IMR-90 (cell line): ENCODE measurements at regions not wholly inside any gene's neighbourhood (a gene's known extent, or its start where the extent isn't known, plus 50 kb on each side); places are given as distances from the start of the nearest gene placed in this dataset.
A peak's percentile ranks its signal among the peaks of the same experiment; 100 is the strongest.

Experiments used
- ATAC-seq: fragments of 200-7000 bp; cut with Tn5 transposase; 2 replicates; pipeline ENCODE4 v1.9.1; 2020; ENCODE audit warnings: low read depth, mild to moderate bottlenecking, moderate library complexity
- BruUV-seq: library from RNA; stranded (reverse); fragments of 400-500 nt; replicated peaks from 2 replicates; lab custom pipeline; 2021; lab: Mats Ljungman, UMichigan
- CTCF ChIA-PET: fragments of 300-600 bp; formaldehyde crosslinking; extraction: SDS; loops from one replicate; lab custom pipeline; 2021; ENCODE audit warnings: antibody characterized with exemption; lab: Yijun Ruan, JAX
- POLR2A ChIA-PET: fragments of 300-600 bp; sonication (Branson Sonifier 250); formaldehyde crosslinking; loops from one replicate; lab custom pipeline; 2022; ENCODE audit warnings: antibody characterized with exemption; ENCODE audit not compliant: unreplicated experiment; lab: Charles Lee
- DNase-seq: peaks from one replicate; pipeline ENCODE4 v3.0.0; 2013
- H2AFZ ChIP-seq: replicated peaks from 2 replicates; pipeline ENCODE3; 2013; ENCODE audit warnings: low read length, mild to moderate bottlenecking; ENCODE audit not compliant: poor library complexity
- H2AK5ac ChIP-seq: 2 replicates; pipeline ENCODE4 v1.6.1; 2013; ENCODE audit warnings: low read depth, low read length, inconsistent platforms
- H2AK9ac ChIP-seq: replicated peaks from 2 replicates; pipeline ENCODE3; 2013; ENCODE audit warnings: mild to moderate bottlenecking, low read depth, low read length, moderate library complexity; ENCODE audit not compliant: poor library complexity
- H2BK120ac ChIP-seq: 2 replicates; pipeline ENCODE4 v1.6.1; 2013; ENCODE audit warnings: low read depth, low read length, inconsistent platforms
- H2BK15ac ChIP-seq: 3 replicates; pipeline ENCODE4 v1.6.1; 2013; ENCODE audit warnings: low read depth, low read length, inconsistent platforms
- H2BK20ac ChIP-seq: 2 replicates; pipeline ENCODE4 v1.6.1; 2013; ENCODE audit warnings: low read depth, mild to moderate bottlenecking, inconsistent platforms, low read length, moderate library complexity
- H2BK5ac ChIP-seq: 2 replicates; pipeline ENCODE4 v1.6.1; 2013; ENCODE audit warnings: mild to moderate bottlenecking, low read depth, low read length, inconsistent platforms; ENCODE audit not compliant: poor library complexity, severe bottlenecking
- H3K14ac ChIP-seq: replicated peaks from 2 replicates; pipeline ENCODE4 v1.6.1; 2013; ENCODE audit warnings: low read depth, low read length, inconsistent platforms
- H3K18ac ChIP-seq: 2 replicates; pipeline ENCODE4 v1.6.1; 2013; ENCODE audit warnings: low read depth, low read length, control low read depth
- H3K23ac ChIP-seq: 2 replicates; pipeline ENCODE4 v1.6.1; 2013; ENCODE audit warnings: low read depth, low read length, inconsistent platforms
- H3K27ac ChIP-seq: 2 replicates; pipeline ENCODE4 v1.5.1; 2013; ENCODE audit warnings: mild to moderate bottlenecking, control low read depth, low read length; ENCODE audit not compliant: insufficient read depth
- H3K27me3 ChIP-seq: 2 replicates; pipeline ENCODE4 v1.6.1; 2013; ENCODE audit warnings: low read length; ENCODE audit not compliant: control insufficient read depth, insufficient read depth
- H3K36me3 ChIP-seq: 2 replicates; pipeline ENCODE4 v1.6.1; 2013; ENCODE audit warnings: low read length, mixed read lengths; ENCODE audit not compliant: control insufficient read depth, insufficient read depth
- H3K4ac ChIP-seq: 2 replicates; pipeline ENCODE4 v1.6.1; 2013; ENCODE audit warnings: low read depth, low read length, inconsistent platforms
- H3K4me1 ChIP-seq: 2 replicates; pipeline ENCODE4 v1.6.1; 2013; ENCODE audit warnings: low read length, mixed read lengths; ENCODE audit not compliant: control insufficient read depth, insufficient read depth
- H3K4me2 ChIP-seq: 2 replicates; pipeline ENCODE4 v1.6.1; 2013; ENCODE audit warnings: low read depth, mild to moderate bottlenecking, control low read depth, low read length, moderate library complexity
- H3K4me3 ChIP-seq: 2 replicates; pipeline ENCODE4 v1.5.1; 2013; ENCODE audit warnings: low read depth, mild to moderate bottlenecking, control low read depth, low read length, moderate library complexity; ENCODE audit not compliant: insufficient read depth
- H3K56ac ChIP-seq: 2 replicates; pipeline ENCODE4 v1.6.1; 2013; ENCODE audit warnings: low read length, inconsistent platforms; ENCODE audit not compliant: insufficient read depth; ENCODE audit errors: extremely low read depth
- H3K79me1 ChIP-seq, 2 experiments: 2 replicates each; pipeline ENCODE4 v1.6.1; 2013; ENCODE audit warnings: low read length in 2 of 2, inconsistent platforms in 1 of 2, low read depth in 1 of 2
- H3K9ac ChIP-seq: 2 replicates; pipeline ENCODE4 v1.6.1; 2013; ENCODE audit warnings: low read depth, low read length, control low read depth
- H3K9me1 ChIP-seq: 2 replicates; pipeline ENCODE4 v1.6.1; 2013; ENCODE audit warnings: low read length, inconsistent platforms; ENCODE audit not compliant: insufficient read depth
- H3K9me3 ChIP-seq: 2 replicates; pipeline ENCODE4 v1.6.1; 2013; ENCODE audit warnings: low read length; ENCODE audit not compliant: control insufficient read depth, insufficient read depth
- H4K20me1 ChIP-seq: 2 replicates; pipeline ENCODE4 v1.6.1; 2013; ENCODE audit warnings: low read length, inconsistent platforms; ENCODE audit not compliant: insufficient read depth
- H4K5ac ChIP-seq: 2 replicates; pipeline ENCODE4 v1.6.1; 2013; ENCODE audit warnings: mild to moderate bottlenecking, low read depth, low read length, control low read depth
- H4K8ac ChIP-seq, 2 experiments: 2 replicates each; pipeline ENCODE4 v1.6.1; 2013; ENCODE audit warnings: low read depth in 2 of 2, low read length in 2 of 2, control low read depth in 1 of 2, inconsistent platforms in 1 of 2
- H4K91ac ChIP-seq: 2 replicates; pipeline ENCODE4 v1.6.1; 2013; ENCODE audit warnings: low read depth, low read length, inconsistent platforms; ENCODE audit not compliant: insufficient read depth
- ELK1 ChIP-seq: fragments of 150-350 bp; IDR thresholded peaks from 2 replicates; pipeline ENCODE4 v1.6.1; 2016; ENCODE audit warnings: low read depth, mild to moderate bottlenecking, low read length, moderate library complexity, borderline replicate concordance
- MAFK ChIP-seq: IDR thresholded peaks from 2 replicates; pipeline ENCODE4 v1.6.1; 2012; ENCODE audit warnings: low read depth, low read length, improper control_type of control experiment
- MXI1 ChIP-seq: IDR thresholded peaks from 2 replicates; pipeline ENCODE4 v1.6.1; 2012; ENCODE audit warnings: low read depth, mild to moderate bottlenecking, low read length, moderate library complexity, borderline replicate concordance
- RAD21 ChIP-seq: IDR thresholded peaks from 2 replicates; pipeline ENCODE4 v1.6.1; 2012; ENCODE audit warnings: low read length, improper control_type of control experiment
- RFX5 ChIP-seq: IDR thresholded peaks from 2 replicates; pipeline ENCODE4 v1.8.0; 2012; ENCODE audit warnings: low read depth, mild to moderate bottlenecking, low read length, moderate library complexity
- WGBS, 2 experiments: methylation state at CpG; one replicate each; pipeline versions ENCODE4 v1.1.5 to v1.1.7; 2013; ENCODE audit warnings: missing lambda C conversion rate in 2 of 2; ENCODE audit not compliant: insufficient read length in 1 of 2; ENCODE audit errors: extremely low coverage in 2 of 2; 5-methylcytosine and 5-hydroxymethylcytosine counted together
- dilution Hi-C: fragments of 300-500 bp; cut with HindIII; formaldehyde crosslinking; loops from one replicate; pipeline ENCODE4 v1.14.3; 2018; ENCODE audit warnings: low sequenced_read_pairs; ENCODE audit not compliant: unreplicated experiment
- in situ Hi-C: fragments of 300-500 bp; cut with MboI; formaldehyde crosslinking; loops from 3 replicates; pipeline ENCODE4 v1.14.3; 2019; ENCODE audit warnings: low sequenced_read_pairs, inconsistent platforms, mixed read lengths
- intact Hi-C: fragments of 100-400 bp; cut with micrococcal nuclease; formaldehyde crosslinking; loops from 2 replicates; pipeline ENCODE4 v1.10.0; 2022

GRCh38 chr10:125401462-125401861 is 241.1 kb upstream of the CTBP2 start:
- Histone ChIP-seq H2AK5ac (no peak overlapping the region), H3K18ac (no peak overlapping the region), H2AK9ac (no peak overlapping the region), H3K4ac (no peak overlapping the region), H3K14ac (no peak overlapping the region), H2BK20ac (no peak overlapping the region), H3K79me1 (no peaks in the 10 kb centered on the region), H3K9ac (no peak overlapping the region), H3K23ac (no peak overlapping the region), H4K5ac (no peak overlapping the region), H3K4me2 (no peak overlapping the region), H2BK15ac (no peak overlapping the region), H3K27ac (no peak overlapping the region), H3K4me1 (no peaks in the 10 kb centered on the region), H4K20me1 (no peaks in the 10 kb centered on the region), H4K91ac (no peak overlapping the region), H3K27me3 (peaks cover 5% of the 10 kb centered on the region; the same call in 1 of the 2 replicates), H3K56ac (no peak overlapping the region), H3K9me3 (no peaks in the 10 kb centered on the region), H2BK120ac (no peak overlapping the region), H3K36me3 (no peaks in the 10 kb centered on the region), H2AFZ (no peak overlapping the region), H2BK5ac (no peak overlapping the region), H3K9me1 (no peaks in the 10 kb centered on the region), H4K8ac (no peak overlapping the region), H3K4me3 (no peak overlapping the region)
- ATAC-seq: no peak
- in situ Hi-C loops: no loop called here
- TF ChIP-seq ELK1 (no peak), RAD21 (no peak), MXI1 (no peak), RFX5 (no peak), MAFK (peak; percentile 65)
- BruUV-seq: no TSS peak
- ChIA-PET POLR2A (no interaction called here), CTCF (no interaction called here)
- dilution Hi-C loops: no loop called here
- no peak for DNase-seq
- 71% methylated on average over 1 of the region's 2 CpGs; no CpG with 5 or more reads in 1 of the 2 experiments for WGBS, 2 experiments
- intact Hi-C loops: no loop called here
